T-cell (primary cell): ENCODE measurements at regions not wholly inside any gene's neighbourhood (a gene's known extent, or its start where the extent isn't known, plus 50 kb on each side); places are given as distances from the start of the nearest gene placed in this dataset.

Source experiments
- ATAC-seq, 4 experiments: fragments of 200-7000 bp in 3 of 4; fragments of 150-1000 bp in 1 of 4; cut with Tn5 transposase; replicated peaks in 1 of 4; 1 replicate in 3 of 4; 2 replicates in 1 of 4; pipeline ENCODE4 v1.10.0; 2021; ENCODE audit warnings: moderate library complexity in 3 of 4, mild to moderate bottlenecking in 2 of 4, moderate number of reproducible peaks in 1 of 4
- CTCF ChIA-PET, 2 donors: fragments of 300-600 bp; sonication (Branson Sonifier 250); formaldehyde crosslinking; loops; one replicate each; lab custom pipeline; 2022; ENCODE audit warnings: antibody characterized with exemption in 2 of 2; lab: Charles Lee
- POLR2A ChIA-PET, 2 donors: fragments of 300-600 bp; sonication (Branson Sonifier 250); formaldehyde crosslinking; loops; one replicate each; lab custom pipeline; 2022; ENCODE audit warnings: antibody characterized with exemption in 2 of 2; lab: Charles Lee
- DNase-seq, 35 experiments: peaks; one replicate each; pipeline versions ENCODE4 v3.0.0 to v3.0.0-alpha.2; 2013 to 2023
- H3K27ac ChIP-seq: one replicate; pipeline ENCODE4 v1.5.1; 2013; ENCODE audit warnings: low read length
- H3K27me3 ChIP-seq, 2 experiments: replicated peaks in 1 of 2; 1 replicate in 1 of 2; 2 replicates in 1 of 2; pipeline versions ENCODE4 v1.6.1 to v1.7.0; 2013; ENCODE audit warnings: low read length in 1 of 2, mixed read lengths in 1 of 2; ENCODE audit not compliant: control insufficient read depth in 2 of 2, insufficient read depth in 2 of 2; ENCODE audit errors: extremely low read depth in 1 of 2
- H3K36me3 ChIP-seq, 2 donors: 1 replicate in 1 of 2; 2 replicates in 1 of 2; pipeline versions ENCODE4 v1.6.1 to v1.7.0; 2013; ENCODE audit warnings: low read length in 1 of 2; ENCODE audit not compliant: control insufficient read depth in 2 of 2, insufficient read depth in 1 of 2; ENCODE audit errors: extremely low read depth in 1 of 2
- H3K4me1 ChIP-seq, 2 experiments: 1 replicate in 1 of 2; 2 replicates in 1 of 2; pipeline versions ENCODE4 v1.6.1 to v1.7.0; 2013; ENCODE audit warnings: low read length in 2 of 2, mixed read lengths in 1 of 2; ENCODE audit not compliant: insufficient read depth in 2 of 2, control insufficient read depth in 1 of 2; ENCODE audit errors: extremely low read depth in 1 of 2
- H3K4me3 ChIP-seq, 2 donors: 1 replicate in 1 of 2; 2 replicates in 1 of 2; pipeline versions ENCODE4 v1.5.1 to v1.7.0; 2013; ENCODE audit warnings: mild to moderate bottlenecking in 2 of 2, low read length in 1 of 2, moderate library complexity in 1 of 2; ENCODE audit not compliant: control insufficient read depth in 1 of 2; ENCODE audit errors: extremely low read depth in 1 of 2
- H3K9me3 ChIP-seq: 2 replicates; pipeline ENCODE4 v1.7.0; 2013
- H3K27ac Mint-ChIP-seq, 2 donors: one replicate each; pipeline ENCODE4 v1.8.0; 2020 to 2021; ENCODE audit warnings: mild to moderate bottlenecking in 2 of 2, mixed read lengths in 2 of 2
- H3K27me3 Mint-ChIP-seq, 2 donors: one replicate each; pipeline ENCODE4 v1.8.0; 2021 to 2022; ENCODE audit warnings: mixed read lengths in 2 of 2
- H3K36me3 Mint-ChIP-seq: one replicate; pipeline ENCODE4 v1.8.0; 2021; ENCODE audit warnings: mixed read lengths
- H3K4me1 Mint-ChIP-seq, 3 donors: one replicate each; pipeline ENCODE4 v1.8.0; 2020 to 2022; ENCODE audit warnings: mixed read lengths in 3 of 3, mild to moderate bottlenecking in 1 of 3
- H3K4me3 Mint-ChIP-seq, 3 donors: one replicate each; pipeline ENCODE4 v1.8.0; 2020 to 2022; ENCODE audit warnings: mild to moderate bottlenecking in 3 of 3, mixed read lengths in 3 of 3, moderate library complexity in 3 of 3
- H3K9me3 Mint-ChIP-seq, 3 donors: one replicate each; pipeline ENCODE4 v1.8.0; 2020 to 2022; ENCODE audit warnings: mixed read lengths in 3 of 3
- WGBS: methylation state at CpG from one replicate; pipeline ENCODE4 v1.1.5; 2013; ENCODE audit warnings: missing lambda C conversion rate; ENCODE audit not compliant: insufficient coverage; 5-methylcytosine and 5-hydroxymethylcytosine counted together

DNA sequence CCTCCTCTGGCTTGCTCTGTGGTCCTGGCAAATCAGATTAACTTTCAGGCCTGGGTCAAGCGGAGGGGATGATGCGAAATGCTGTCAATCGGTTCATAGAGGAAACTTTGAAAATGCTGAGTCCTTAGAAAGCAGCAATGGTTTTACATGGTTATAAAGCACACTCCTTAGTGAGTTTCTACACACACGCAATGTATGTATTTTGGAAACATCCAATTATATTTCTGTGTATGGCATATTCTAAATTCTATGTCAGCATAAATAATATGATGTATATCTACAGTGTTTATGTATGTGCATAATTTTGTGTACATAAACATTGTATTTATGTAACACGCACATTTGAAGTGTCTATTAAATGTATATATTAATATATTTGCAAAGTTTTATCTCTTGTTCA lies 118.0 kb upstream of the ARID2 start:
- Histone ChIP-seq H3K27me3 (peaks cover 0 to 5% of the 10 kb centered on the region in 2 experiments), H3K9me3 (no peaks in the 10 kb centered on the region), H3K4me3 (no peak overlapping the region), H3K4me1 (no peaks in the 10 kb centered on the region), H3K36me3 (no peaks in the 10 kb centered on the region), H3K27ac (no peak overlapping the region)
- ChIA-PET CTCF (no interaction called here), POLR2A (no interaction called here)
- H3K9me3 Mint-ChIP-seq: no peaks in the 10 kb centered on the region
- DNase-seq: no peak
- peaks cover 0 to 5% (median 3%) of the 10 kb centered on the region in 3 donors for H3K4me1 Mint-ChIP-seq
- peaks cover 0 to 6% of the 10 kb centered on the region in 2 donors for H3K27me3 Mint-ChIP-seq
- no peak for ATAC-seq
- H3K36me3 Mint-ChIP-seq: no peaks in the 10 kb centered on the region
- H3K27ac Mint-ChIP-seq: no peak overlapping the region
- H3K4me3 Mint-ChIP-seq: no peak overlapping the region
- WGBS: no CpG with 5 or more reads among the region's 5 CpGs

DNA sequence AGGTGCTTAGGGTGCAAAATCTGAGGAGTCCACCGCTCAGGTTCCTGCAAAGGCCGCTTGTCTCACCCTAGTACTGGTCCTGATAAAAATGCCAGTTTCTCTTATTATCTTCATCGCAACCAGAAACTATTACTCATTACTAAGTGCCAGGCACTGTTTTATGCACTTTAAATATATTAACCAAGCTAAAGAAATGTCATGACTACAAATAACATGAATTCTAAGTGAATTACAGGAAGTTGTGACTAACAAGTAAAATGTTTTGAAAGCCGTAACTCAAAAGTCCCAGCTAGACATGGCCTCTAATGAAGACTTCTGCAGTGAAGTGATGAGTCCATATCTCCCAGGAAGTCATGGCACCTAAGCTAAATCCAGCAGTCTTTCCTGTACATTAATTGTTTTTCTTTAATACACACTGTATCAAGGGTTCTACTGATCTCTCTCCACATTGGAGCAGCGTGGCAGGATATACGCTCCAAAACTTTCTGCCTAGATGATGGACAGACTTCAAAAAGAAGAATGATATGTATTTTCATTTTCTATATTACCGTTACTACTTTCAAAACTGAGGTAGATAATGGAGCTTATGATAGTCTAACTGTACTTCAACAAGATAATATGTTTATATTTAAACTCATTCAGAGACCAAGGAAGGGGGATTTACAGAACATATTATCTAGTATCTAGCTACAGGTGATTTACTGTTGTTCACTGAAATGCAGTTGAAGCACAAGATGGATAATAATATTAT lies 117.3 kb upstream of the ARID2 start:
- no peak for DNase-seq

GRCh38 chr12:45613296-45613695 lies 116.2 kb upstream of the ARID2 start:
- Histone ChIP-seq H3K4me3 (no peak overlapping the region), H3K36me3 (no peaks in the 10 kb centered on the region), H3K4me1 (no peaks in the 10 kb centered on the region), H3K27me3 (peaks cover 0 to 3% of the 10 kb centered on the region in 2 experiments), H3K27ac (no peak overlapping the region), H3K9me3 (no peaks in the 10 kb centered on the region)
- ChIA-PET CTCF (no interaction called here), POLR2A (interaction anchor here in 1 of 2 donors (0.8 kb wide), 1 partner anchor 18 kb away, joined by 3 read pairs; no protein-coding TSS in a partner anchor)
- ATAC-seq: no peak
- Mint-ChIP-seq H3K27me3 (peaks cover 0 to 3% of the 10 kb centered on the region in 2 donors), H3K9me3 (no peaks in the 10 kb centered on the region), H3K4me3 (no peak overlapping the region), H3K27ac (no peak overlapping the region), H3K36me3 (no peaks in the 10 kb centered on the region), H3K4me1 (peaks cover 0 to 5% (median 3%) of the 10 kb centered on the region in 3 donors)
- WGBS: no CpG with 5 or more reads among the region's 3 CpGs
- DNase-seq: no peak

More for the DNA sequence above, 117.3 kb upstream of the ARID2 start:
- 56% methylated on average over 3 of the region's 7 CpGs for WGBS
- Histone ChIP-seq H3K4me3 (no peak overlapping the region), H3K36me3 (no peaks in the 10 kb centered on the region), H3K27ac (no peak overlapping the region), H3K27me3 (peaks cover 0 to 3% of the 10 kb centered on the region in 2 experiments), H3K9me3 (no peaks in the 10 kb centered on the region), H3K4me1 (no peaks in the 10 kb centered on the region)
- H3K4me3 Mint-ChIP-seq: no peak overlapping the region
- ChIA-PET POLR2A (no interaction called here), CTCF (interaction anchor here (0.6 to 0.7 kb wide), 2 partner anchors 133 to 275 kb away, joined by 3 read pairs; no protein-coding TSS in a partner anchor)
- H3K4me1 Mint-ChIP-seq: peaks cover 0 to 5% (median 3%) of the 10 kb centered on the region in 3 donors
- no peak for ATAC-seq
- no peaks in the 10 kb centered on the region for H3K9me3 Mint-ChIP-seq
- H3K36me3 Mint-ChIP-seq: no peaks in the 10 kb centered on the region
- peaks cover 0 to 6% of the 10 kb centered on the region in 2 donors for H3K27me3 Mint-ChIP-seq
- H3K27ac Mint-ChIP-seq: no peak overlapping the region

GRCh38 chr12:45613855-45614254 lies 115.7 kb upstream of the ARID2 start:
- DNase-seq: no peak
- ChIA-PET POLR2A (interaction anchor here in 1 of 2 donors (0.8 kb wide), 1 partner anchor 17 kb away, joined by 3 read pairs; no protein-coding TSS in a partner anchor), CTCF (no interaction called here)
- Mint-ChIP-seq H3K27ac (no peak overlapping the region), H3K4me3 (no peak overlapping the region), H3K9me3 (no peaks in the 10 kb centered on the region), H3K27me3 (peaks cover 0 to 3% of the 10 kb centered on the region in 2 donors), H3K4me1 (peaks cover 0 to 5% (median 3%) of the 10 kb centered on the region in 3 donors), H3K36me3 (no peaks in the 10 kb centered on the region)
- Histone ChIP-seq H3K27me3 (peaks cover 0 to 3% of the 10 kb centered on the region in 2 experiments), H3K36me3 (no peaks in the 10 kb centered on the region), H3K4me3 (no peak overlapping the region), H3K4me1 (no peaks in the 10 kb centered on the region), H3K27ac (no peak overlapping the region), H3K9me3 (no peaks in the 10 kb centered on the region)
- ATAC-seq: no peak
- WGBS: no CpG with 5 or more reads among the region's 2 CpGs

DNA sequence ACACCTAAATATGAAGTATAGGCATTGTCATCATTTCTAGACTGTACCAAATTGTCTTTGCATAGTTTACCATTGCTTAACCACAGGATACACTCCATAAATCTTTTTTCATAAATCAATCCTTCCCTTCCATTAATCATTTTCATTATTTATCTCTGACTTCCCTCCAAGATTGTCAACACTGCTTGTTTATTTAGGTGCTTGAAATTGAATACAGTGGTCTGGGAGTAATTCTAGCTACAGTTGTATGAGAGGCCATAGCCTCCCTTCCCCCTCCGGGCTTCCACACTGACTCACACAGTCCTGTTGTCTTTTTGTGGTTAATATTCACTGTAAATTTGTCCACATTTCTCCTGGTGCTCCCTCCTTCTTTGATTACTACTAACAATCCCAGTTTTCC lies 114.2 kb upstream of the ARID2 start:
- no peak for ATAC-seq
- no peaks in the 10 kb centered on the region for H3K9me3 Mint-ChIP-seq

GRCh38 chr12:45619736-45620135 lies 109.8 kb upstream of the ARID2 start:
- Mint-ChIP-seq H3K36me3 (peaks cover 3% of the 10 kb centered on the region), H3K27me3 (peaks cover 4 to 7% of the 10 kb centered on the region in 2 donors), H3K9me3 (peaks cover 0 to 2% (median 0%) of the 10 kb centered on the region in 3 donors), H3K4me1 (no peaks in the 10 kb centered on the region), H3K4me3 (no peak overlapping the region), H3K27ac (no peak overlapping the region)
- no peaks in the 10 kb centered on the region for H3K36me3 ChIP-seq
- POLR2A ChIA-PET: no interaction called here
- H3K4me1 ChIP-seq: no peaks in the 10 kb centered on the region
- H3K27me3 ChIP-seq: no peaks in the 10 kb centered on the region
- H3K4me3 ChIP-seq: no peak overlapping the region
- CTCF ChIA-PET: interaction anchor here in 1 of 2 donors (1.1 kb wide), 1 partner anchor 76 kb away, joined by 3 read pairs; no protein-coding TSS in a partner anchor
- H3K27ac ChIP-seq: no peak overlapping the region
- DNase-seq: no peak
- ATAC-seq: no peak
- WGBS: no CpG with 5 or more reads among the region's 3 CpGs
- H3K9me3 ChIP-seq: no peaks in the 10 kb centered on the region

More for the DNA sequence above, 114.2 kb upstream of the ARID2 start:
- ChIA-PET POLR2A (interaction anchor here in 1 of 2 donors (0.7 kb wide), 1 partner anchor 39 kb away, joined by 4 read pairs; no protein-coding TSS in a partner anchor), CTCF (no interaction called here)
- Histone ChIP-seq H3K27me3 (peaks cover 0 to 3% of the 10 kb centered on the region in 2 experiments), H3K4me1 (no peaks in the 10 kb centered on the region), H3K4me3 (no peak overlapping the region), H3K9me3 (no peaks in the 10 kb centered on the region), H3K36me3 (no peaks in the 10 kb centered on the region), H3K27ac (no peak overlapping the region)
- H3K27ac Mint-ChIP-seq: no peak overlapping the region
- DNase-seq: no peak
- H3K27me3 Mint-ChIP-seq: peaks cover 0 to under 1% of the 10 kb centered on the region in 2 donors
- WGBS: no CpG with 5 or more reads among the region's 1 CpG
- no peaks in the 10 kb centered on the region for H3K36me3 Mint-ChIP-seq
- peaks cover 0 to 5% (median 3%) of the 10 kb centered on the region in 3 donors for H3K4me1 Mint-ChIP-seq
- H3K4me3 Mint-ChIP-seq: no peak overlapping the region
